ENCODE measurements at regions not wholly inside any gene's neighbourhood (a gene's known extent, or its start where the extent isn't known, plus 50 kb on each side); places are given as distances from the start of the nearest gene placed in this dataset.

DNA sequence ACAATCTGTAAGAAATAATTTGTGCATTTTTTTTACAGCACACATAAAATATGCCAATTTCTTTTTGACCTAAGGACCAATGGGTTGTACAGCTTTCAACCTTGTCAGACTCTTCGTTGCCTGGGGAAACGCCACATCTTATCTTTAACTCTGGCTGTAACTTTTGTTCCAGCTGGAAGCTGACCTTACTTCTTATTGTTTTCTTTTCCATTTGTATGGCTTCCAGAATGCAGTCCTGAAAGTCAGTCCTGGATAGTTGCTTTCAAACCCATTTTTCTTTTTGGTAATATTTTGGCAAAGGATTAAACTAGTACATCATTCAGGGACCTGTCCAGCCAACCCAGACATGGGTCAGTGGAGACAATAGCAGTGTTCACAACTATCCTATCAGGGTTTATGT is 686.5 kb upstream of the CDH2 start:
- H2BK12ac ChIP-seq (ENCODE audit: low read depth, low read length), result no peak overlapping the region
- no peaks in the 10 kb centered on the region for H4K20me1 ChIP-seq (replicated peaks in 1 of 2; ENCODE audit: control insufficient read depth in 1 of 2, insufficient read depth in 2 of 2, low read length in 2 of 2)
- H3K27me3 ChIP-seq (replicated peaks in 1 of 4; ENCODE audit: control insufficient read depth in 3 of 4, extremely low read depth in 1 of 4, insufficient read depth in 3 of 4, low read length in 3 of 4), result no peaks in the 10 kb centered on the region
- ChIA-PET CTCF (ENCODE audit: partially characterized antibody) (no interaction called here), POLR2A (ENCODE audit: partially characterized antibody) (no interaction called here)
- no peak overlapping the region for H4K5ac ChIP-seq (ENCODE audit: insufficient read length, low read depth, low read length)
- H3K9me3 ChIP-seq (ENCODE audit: insufficient read depth in 2 of 2, low read depth in 1 of 2, low read length in 1 of 2), result no peaks in the 10 kb centered on the region
- DNase-seq (ENCODE audit: low read depth in 1 of 2, low spot score in 2 of 2) (no peak), FAIRE-seq (no peak)
- H3K23me2 ChIP-seq (ENCODE audit: low read depth, low read length), result no peaks in the 10 kb centered on the region; the same call in 1 of the 2 replicates
- no peak overlapping the region for H3K4me2 ChIP-seq (ENCODE audit: insufficient read depth in 1 of 2, low read depth in 2 of 2, low read length in 2 of 2)
- H3K79me2 ChIP-seq (ENCODE audit: control insufficient read depth in 1 of 2, insufficient read depth in 2 of 2, low read length in 2 of 2), result no peaks in the 10 kb centered on the region
- no peak overlapping the region for H2BK15ac ChIP-seq (ENCODE audit: low read length)
- H2BK120ac ChIP-seq (replicated peaks; ENCODE audit: low read depth, low read length), result no peak overlapping the region
- H3K56ac ChIP-seq (replicated peaks; ENCODE audit: insufficient read length, low read depth, low read length), result no peak overlapping the region
- H2AK5ac ChIP-seq (ENCODE audit: low read depth, low read length), result no peak overlapping the region
- H4K91ac ChIP-seq (replicated peaks; ENCODE audit: insufficient read length, low read length), result no peak overlapping the region
- H2BK20ac ChIP-seq (ENCODE audit: low read length), result no peak overlapping the region
- H3K23ac ChIP-seq (ENCODE audit: insufficient read length), result no peak overlapping the region
- H3K18ac ChIP-seq (ENCODE audit: extremely low read depth, low read length), result no peak overlapping the region
- H3K4ac ChIP-seq (replicated peaks; ENCODE audit: insufficient read length, low read depth, low read length), result no peak overlapping the region
- no peaks in the 10 kb centered on the region for H3K4me1 ChIP-seq (replicated peaks in 1 of 4; ENCODE audit: control insufficient read depth in 3 of 4, insufficient read depth in 4 of 4, low read length in 3 of 4)
- no peak overlapping the region for H3K27ac ChIP-seq (ENCODE audit: low read depth, low read length)
- H3K14ac ChIP-seq (ENCODE audit: insufficient read length), result no peak overlapping the region
- TF ChIP-seq CREB1 (IDR thresholded peaks at IDR 0.05) (no peak), EGR1 (IDR thresholded peaks at IDR 0.05; ENCODE audit: borderline replicate concordance, low read depth, low read length) (no peak), POLR2AphosphoS5 (IDR thresholded peaks at IDR 0.05; ENCODE audit: low read depth, low read length) (no peak), RXRA (IDR thresholded peaks at IDR 0.05; ENCODE audit: insufficient read depth, low read depth, low read length) (no peak), BACH1 (IDR thresholded peaks at IDR 0.05; ENCODE audit: low read length) (no peak), SP2 (IDR thresholded peaks at IDR 0.05; ENCODE audit: low read length) (no peak), YY1 (IDR thresholded peaks at IDR 0.05; ENCODE audit: low read depth, low read length) (no peak), MAFK (IDR thresholded peaks at IDR 0.05; ENCODE audit: low read depth, low read length) (no peak), TCF12 (IDR thresholded peaks at IDR 0.05; ENCODE audit: low read depth, low read length) (no peak), RBBP5 (IDR thresholded peaks at IDR 0.05; ENCODE audit: borderline replicate concordance, low read depth, low read length) (no peak), EZH2 (IDR thresholded peaks at IDR 0.05; ENCODE audit: low read depth, low read length, severe bottlenecking) (no peak), CBX8 (IDR thresholded peaks at IDR 0.05; ENCODE audit: borderline replicate concordance, low read depth, low read length) (no peak)
- H2AFZ ChIP-seq (ENCODE audit: low read length), result no peak overlapping the region
- H3K9ac ChIP-seq (replicated peaks in 1 of 4; ENCODE audit: extremely low read depth in 1 of 4, low read depth in 3 of 4, low read length in 3 of 4), result no peak overlapping the region
- no peaks in the 10 kb centered on the region for H3K79me1 ChIP-seq (ENCODE audit: low read depth, low read length)
- H3K4me3 ChIP-seq (ENCODE audit: extremely low read depth in 1 of 4, insufficient read depth in 2 of 4, low read depth in 3 of 4, low read length in 4 of 4), result no peak overlapping the region
- no peaks in the 10 kb centered on the region for H3K36me3 ChIP-seq (ENCODE audit: control insufficient read depth in 2 of 4, insufficient read depth in 4 of 4, low read length in 3 of 4)
- 97% methylated on average over 2 of the region's 2 CpGs; no CpG with 5 or more reads in 1 of the 2 experiments for WGBS, 2 experiments (ENCODE audit: extremely low coverage in 1 of 2, insufficient coverage in 1 of 2, insufficient read length in 1 of 2, insufficient replicate concordance in 2 of 2, low coverage in 1 of 2, low lambda C conversion rate in 2 of 2, missing lambda C conversion rate in 1 of 2)
- H4K8ac ChIP-seq (ENCODE audit: extremely low read depth, insufficient read depth, low read length), result no peak overlapping the region
- no peak overlapping the region for H2BK5ac ChIP-seq (ENCODE audit: low read depth, low read length)
